GM12878 (cell line): ENCODE measurements at regions not wholly inside any gene's neighbourhood (a gene's known extent, or its start where the extent isn't known, plus 50 kb on each side); places are given as distances from the start of the nearest gene placed in this dataset.
A peak's percentile ranks its signal among the peaks of the same experiment; 100 is the strongest.

Experiments used
- ATAC-seq: fragments of 200-7000 bp; cut with Tn5 transposase; 3 replicates; pipeline ENCODE4 v1.9.1; 2020; ENCODE audit warnings: mild to moderate bottlenecking, moderate library complexity
- BruUV-seq: library from RNA; stranded (reverse); fragments of 400-500 nt; replicated peaks from 2 replicates; lab custom pipeline; 2021; lab: Mats Ljungman, UMichigan
- CTCF ChIA-PET: fragments of 300-600 bp; sonication (Branson Sonifier 250); formaldehyde crosslinking; extraction: SDS; loops from one replicate; lab custom pipeline; 2021; ENCODE audit warnings: inconsistent platforms; lab: Yijun Ruan, JAX
- POLR2A ChIA-PET: fragments of 350-600 bp; formaldehyde crosslinking; extraction: SDS; loops from one replicate; lab custom pipeline; 2021; ENCODE audit warnings: inconsistent platforms; lab: Charles Lee
- RAD21 ChIA-PET: fragments of 300-600 bp; sonication (Branson Sonifier 250); formaldehyde crosslinking; loops from one replicate; lab custom pipeline; 2023; ENCODE audit warnings: antibody characterized with exemption; ENCODE audit not compliant: unreplicated experiment; lab: Charles Lee
- SMC1A ChIA-PET: fragments of 300-600 bp; sonication (Branson Sonifier 250); formaldehyde crosslinking; loops from one replicate; lab custom pipeline; 2023; ENCODE audit not compliant: unreplicated experiment, uncharacterized antibody; lab: Charles Lee
- DNase-seq: peaks from one replicate; pipeline ENCODE4 v3.0.0-alpha.2; 2011; ENCODE audit warnings: low read depth, low spot score
- FAIRE-seq: peaks from 3 replicates; lab custom pipeline; 2011; peaks lifted over from hg19 to GRCh38; lab: Jason Lieb, UNC
- H2AFZ ChIP-seq: 2 replicates; pipeline ENCODE4 v1.6.0; 2011; ENCODE audit warnings: low read depth, low read length, control low read depth; ENCODE audit not compliant: control insufficient read depth
- H3K27ac ChIP-seq: 2 replicates; pipeline ENCODE4 v1.5.1; 2011; ENCODE audit warnings: control low read depth; ENCODE audit not compliant: control insufficient read depth, insufficient read depth
- H3K27me3 ChIP-seq, 2 experiments: replicated peaks in 1 of 2; 2 replicates each; pipeline versions ENCODE4 v1.6.0 to v1.6.1; 2011; ENCODE audit warnings: low read length in 1 of 2; ENCODE audit not compliant: control insufficient read depth in 2 of 2, insufficient read depth in 2 of 2
- H3K36me3 ChIP-seq, 2 experiments: 2 replicates each; pipeline ENCODE4 v1.5.1; 2011; ENCODE audit warnings: low read length in 1 of 2; ENCODE audit not compliant: control insufficient read depth in 2 of 2, insufficient read depth in 2 of 2
- H3K4me1 ChIP-seq: 2 replicates; pipeline ENCODE4 v1.6.1; 2011; ENCODE audit warnings: mild to moderate bottlenecking, low read length, moderate library complexity, mixed read lengths; ENCODE audit not compliant: control insufficient read depth, insufficient read depth
- H3K4me2 ChIP-seq: 2 replicates; pipeline ENCODE4 v1.6.0; 2011; ENCODE audit warnings: control low read depth; ENCODE audit not compliant: control insufficient read depth, insufficient read depth
- H3K4me3 ChIP-seq: fragments of 200-600 bp; sonication (generic); 2 replicates; pipeline ENCODE4 v1.5.1; 2016
- H3K79me2 ChIP-seq: 2 replicates; pipeline ENCODE4 v1.6.0; 2011; ENCODE audit warnings: low read length; ENCODE audit not compliant: control insufficient read depth, insufficient read depth
- H3K9ac ChIP-seq: 2 replicates; pipeline ENCODE4 v1.8.0; 2011; ENCODE audit warnings: low read length, control low read depth, mixed read lengths; ENCODE audit not compliant: control insufficient read depth, insufficient read depth
- H3K9me3 ChIP-seq: replicated peaks from 3 replicates; pipeline ENCODE4 v1.5.1; 2011; ENCODE audit warnings: mild to moderate bottlenecking, low read length; ENCODE audit not compliant: control insufficient read depth, insufficient read depth
- H4K20me1 ChIP-seq: 2 replicates; pipeline ENCODE4 v1.6.0; 2011; ENCODE audit not compliant: control insufficient read depth, insufficient read depth
- PAX5 ChIP-seq: IDR thresholded peaks from 2 replicates; pipeline ENCODE4 v1.6.1; 2011; ENCODE audit warnings: low read depth, low read length, borderline replicate concordance
- ZBTB40 ChIP-seq: fragments of 450-650 bp; IDR thresholded peaks from 2 replicates; pipeline ENCODE4 v1.6.1; 2016; ENCODE audit warnings: mild to moderate bottlenecking, moderate library complexity, borderline replicate concordance
- WGBS: methylation state at CpG from one replicate; pipeline ENCODE4 v1.1.6; 2016; ENCODE audit warnings: low lambda C conversion rate; ENCODE audit not compliant: insufficient replicate concordance, insufficient coverage; ENCODE audit errors: missing lambda C conversion rate; 5-methylcytosine and 5-hydroxymethylcytosine counted together
- in situ Hi-C: fragments of 300-500 bp; cut with MboI; formaldehyde crosslinking; loops from 9 replicates; pipeline ENCODE4 v1.14.3; 2018; ENCODE audit warnings: mixed read lengths
- intact Hi-C: fragments of 100-400 bp; cut with micrococcal nuclease; formaldehyde crosslinking; loops from one replicate; pipeline ENCODE4 v1.14.2; 2022; ENCODE audit not compliant: unreplicated experiment

GRCh38 chr1:181170194-181170593 is 81.7 kb downstream of the IER5 start:
- no peaks in the 10 kb centered on the region for H3K27me3 ChIP-seq
- no peak for DNase-seq

More at GRCh38 chr1:181170194-181170593, 81.7 kb downstream of the IER5 start:
- no peaks in the 10 kb centered on the region for H3K79me2 ChIP-seq
- FAIRE-seq (no peak), ATAC-seq (no peak)
- no peaks in the 10 kb centered on the region for H3K36me3 ChIP-seq
- ChIA-PET POLR2A (interaction anchor here (0.5 kb wide), 1 partner anchor 859 kb away, joined by 5 read pairs; no protein-coding TSS in a partner anchor), RAD21 (interaction anchor here (2.8 to 4.0 kb wide), 2 partner anchors 27 to 288 kb away, joined by 15 to 21 read pairs; no protein-coding TSS in a partner anchor), SMC1A (interaction anchor here (0.8 to 6.0 kb wide), 7 partner anchors 18 to 292 kb away, joined by 3 to 71 read pairs (median 3); no protein-coding TSS in a partner anchor), CTCF (interaction anchor here (1.1 to 3.0 kb wide), 6 partner anchors 9 to 255 kb away, joined by 3 to 14 read pairs (median 4); no protein-coding TSS in a partner anchor)
- H3K4me1 ChIP-seq = no peaks in the 10 kb centered on the region
- H4K20me1 ChIP-seq = no peaks in the 10 kb centered on the region
- H3K4me3 ChIP-seq = no peak overlapping the region
- in situ Hi-C loops = loop anchor here (25.0 kb wide), 1 partner anchor 533 kb away; the partner anchor contains the start of gene XPR1
- no peak overlapping the region for H2AFZ ChIP-seq
- peaks cover 2% of the 10 kb centered on the region; the same call in 2 of the 3 replicates for H3K9me3 ChIP-seq
- no TSS peak for BruUV-seq
- no peak overlapping the region for H3K9ac ChIP-seq
- H3K27ac ChIP-seq = no peak overlapping the region
- no peak for TF ChIP-seq PAX5
- TF ChIP-seq ZBTB40 = peak; percentile 53
- no peak overlapping the region for H3K4me2 ChIP-seq
- intact Hi-C loops = no loop called here
- WGBS = 57% methylated on average over 3 of the region's 3 CpGs
